ENCODE measurements at regions not wholly inside any gene's neighbourhood (a gene's known extent, or its start where the extent isn't known, plus 50 kb on each side); places are given as distances from the start of the nearest gene placed in this dataset.

- TF ChIP-seq CTCF (IDR thresholded peaks at IDR 0.05) (no peak), POLR2A (IDR thresholded peaks at IDR 0.05) (no peak)
Measured at GRCh38 chr15:70334286-70334685, 236.6 kb upstream of the TLE3 start.

All from stomach (tissue), 4 donors.